Mucosa of descending colon (tissue), 3 donors: ENCODE measurements at regions not wholly inside any gene's neighbourhood (a gene's known extent, or its start where the extent isn't known, plus 50 kb on each side); places are given as distances from the start of the nearest gene placed in this dataset.

ENCODE experiments used
- ATAC-seq: fragments of 200-7000 bp; cut with Tn5 transposase; one replicate; pipeline ENCODE4 v1.9.1; 2020; ENCODE audit warnings: mild to moderate bottlenecking, moderate library complexity
- DNase-seq, 3 donors: peaks; one replicate each; pipeline ENCODE4 v3.0.0-alpha.2; 2020
- H3K36me3 ChIP-seq: fragments of 200-600 bp; one replicate; pipeline ENCODE4 v1.8.0; 2021; ENCODE audit warnings: low read depth, mild to moderate bottlenecking
- H3K4me1 ChIP-seq: fragments of 200-600 bp; one replicate; pipeline ENCODE4 v1.8.0; 2021; ENCODE audit warnings: low read depth, mild to moderate bottlenecking
- H3K4me3 ChIP-seq: fragments of 200-600 bp; one replicate; pipeline ENCODE4 v1.8.0; 2021; ENCODE audit warnings: mild to moderate bottlenecking
- H3K9me3 ChIP-seq: fragments of 200-600 bp; one replicate; pipeline ENCODE4 v1.8.0; 2021; ENCODE audit warnings: mild to moderate bottlenecking
- CTCF ChIP-seq: fragments of 200-600 bp; IDR thresholded peaks from one replicate; pipeline ENCODE4 v1.8.0; 2022; ENCODE audit warnings: antibody characterized with exemption, mild to moderate bottlenecking
- intact Hi-C, 2 donors: fragments of 100-400 bp; cut with DNase I in 1 of 2; cut with micrococcal nuclease in 1 of 2; formaldehyde crosslinking; loops; one replicate each; pipeline versions ENCODE4 v1.11.0 to v1.11.1; 2022; cut with DNase I, micrococcal nuclease
- donor health status: DM: no; HTN: no; CAD: no; lungs with moderate emphysema.
- donor health status: DM: no; HTN: no; CAD: no.
- donor health status: DM: no; HTN: yes; CAD: no.

- no peak for TF ChIP-seq CTCF
- intact Hi-C loops: no loop called here
- Histone ChIP-seq H3K36me3 (no peaks in the 10 kb centered on the region), H3K4me1 (no peaks in the 10 kb centered on the region), H3K9me3 (peaks cover 31% of the 10 kb centered on the region), H3K4me3 (no peak overlapping the region)
- no peak for ATAC-seq
- DNase-seq: no peak
Measured at GRCh38 chr11:90805172-90805571, 582.3 kb upstream of the CHORDC1 start.

GRCh38 chr11:90803831-90804230 lies 581.0 kb upstream of the CHORDC1 start:
- H3K4me1 ChIP-seq: no peaks in the 10 kb centered on the region
- H3K4me3 ChIP-seq: no peak overlapping the region
- DNase-seq (no peak), ATAC-seq (no peak)
- intact Hi-C loops: no loop called here
- no peaks in the 10 kb centered on the region for H3K36me3 ChIP-seq
- H3K9me3 ChIP-seq: peaks cover 37% of the 10 kb centered on the region
- no peak for TF ChIP-seq CTCF

GRCh38 chr11:90803366-90803765 lies 580.5 kb upstream of the CHORDC1 start:
- Histone ChIP-seq H3K9me3 (peaks cover 42% of the 10 kb centered on the region), H3K4me3 (no peak overlapping the region), H3K36me3 (no peaks in the 10 kb centered on the region), H3K4me1 (no peaks in the 10 kb centered on the region)
- intact Hi-C loops: no loop called here
- DNase-seq (no peak), ATAC-seq (no peak)
- TF ChIP-seq CTCF: no peak

- Histone ChIP-seq H3K9me3 (peaks cover 37% of the 10 kb centered on the region), H3K4me1 (no peaks in the 10 kb centered on the region), H3K4me3 (no peak overlapping the region), H3K36me3 (no peaks in the 10 kb centered on the region)
- no peak for TF ChIP-seq CTCF
- DNase-seq (no peak), ATAC-seq (no peak)
- intact Hi-C loops: no loop called here
Measured at GRCh38 chr11:90798769-90799168, 575.9 kb upstream of the CHORDC1 start.

GRCh38 chr11:90795746-90796145 lies 572.9 kb upstream of the CHORDC1 start:
- no peak for DNase-seq
- intact Hi-C loops: no loop called here
- Histone ChIP-seq H3K4me3 (no peak overlapping the region), H3K4me1 (no peaks in the 10 kb centered on the region), H3K9me3 (peaks cover 33% of the 10 kb centered on the region), H3K36me3 (no peaks in the 10 kb centered on the region)
- TF ChIP-seq CTCF: no peak
- ATAC-seq: no peak

GRCh38 chr11:90788961-90789360 lies 566.1 kb upstream of the CHORDC1 start:
- H3K4me1 ChIP-seq: no peaks in the 10 kb centered on the region
- ATAC-seq (no peak), DNase-seq (no peak)
- H3K9me3 ChIP-seq: peaks cover 48% of the 10 kb centered on the region
- intact Hi-C loops: no loop called here
- no peaks in the 10 kb centered on the region for H3K36me3 ChIP-seq
- no peak for TF ChIP-seq CTCF
- no peak overlapping the region for H3K4me3 ChIP-seq
